Ramos (cell line): ENCODE measurements at regions not wholly inside any gene's neighbourhood (a gene's known extent, or its start where the extent isn't known, plus 50 kb on each side); places are given as distances from the start of the nearest gene placed in this dataset.

Experiments used
- in situ Hi-C: fragments of 300-500 bp; cut with MboI; formaldehyde crosslinking; loops from one replicate; pipeline ENCODE4 v1.14.3; 2022; ENCODE audit warnings: low sequenced_read_pairs; ENCODE audit not compliant: unreplicated experiment

DNA sequence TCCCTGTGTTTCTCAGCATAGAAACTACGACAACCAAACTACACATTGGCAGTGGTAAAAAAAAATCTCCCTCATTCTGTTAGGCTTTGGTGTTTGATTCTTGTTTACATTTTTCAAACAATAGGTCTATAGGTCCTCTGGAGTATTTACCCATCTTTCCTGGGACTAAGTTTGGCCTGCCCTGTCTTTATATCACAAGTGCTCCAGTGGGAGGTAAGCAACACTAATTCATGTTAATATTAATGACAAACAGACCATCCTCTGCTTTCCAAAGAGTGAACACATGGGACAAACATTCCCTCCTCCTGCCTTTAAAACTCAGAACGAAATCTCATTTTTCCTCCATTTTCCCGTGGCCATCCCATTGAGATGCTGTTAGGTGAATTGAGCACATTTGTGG, 514.1 kb upstream of the INTU start:
- in situ Hi-C loops = no loop called here

DNA sequence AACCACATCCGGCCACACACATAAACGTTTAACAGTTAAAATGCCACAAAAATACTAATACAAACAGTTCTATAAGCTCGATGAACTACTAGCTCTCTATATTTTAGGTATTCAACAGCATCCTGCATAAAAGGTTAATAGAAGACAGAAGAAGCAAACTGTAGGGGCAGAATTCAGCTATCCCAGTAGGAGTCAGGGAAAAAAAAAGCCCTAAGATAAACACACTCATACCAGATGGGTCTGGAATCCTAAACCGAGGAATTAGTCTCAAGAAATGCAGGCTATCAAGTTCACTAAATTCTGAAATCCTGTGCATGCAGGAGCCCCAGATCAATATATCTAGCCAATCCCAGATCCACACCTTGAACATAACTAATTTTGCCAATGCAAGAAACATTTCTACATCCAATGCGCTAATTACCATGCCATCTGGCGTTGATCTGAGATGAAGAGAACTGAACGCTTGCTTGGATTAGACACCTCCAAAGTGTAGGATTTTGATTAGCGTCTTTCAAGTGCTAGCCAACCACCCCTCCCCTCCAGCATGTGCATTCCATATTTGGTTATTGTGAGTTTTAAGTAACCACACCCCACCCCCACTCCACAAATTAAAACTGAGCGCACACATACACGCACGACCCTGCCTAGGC, 512.2 kb upstream of the INTU start:
- in situ Hi-C loops = no loop called here

- in situ Hi-C loops = no loop called here
These were observed 507.8 kb upstream of the INTU start for GRCh38 chr4:127124919-127125318.

GRCh38 chr4:127126718-127127117, 506.0 kb upstream of the INTU start:
- in situ Hi-C loops = no loop called here

- in situ Hi-C loops = no loop called here
These were observed 501.2 kb upstream of the INTU start for GRCh38 chr4:127131527-127131926.

- in situ Hi-C loops = no loop called here
These were observed 498.3 kb upstream of the INTU start for GRCh38 chr4:127134490-127134889.

GRCh38 chr4:127138586-127138985, 494.2 kb upstream of the INTU start:
- in situ Hi-C loops = no loop called here

GRCh38 chr4:127139788-127140286, 492.9 kb upstream of the INTU start:
- in situ Hi-C loops = no loop called here

DNA sequence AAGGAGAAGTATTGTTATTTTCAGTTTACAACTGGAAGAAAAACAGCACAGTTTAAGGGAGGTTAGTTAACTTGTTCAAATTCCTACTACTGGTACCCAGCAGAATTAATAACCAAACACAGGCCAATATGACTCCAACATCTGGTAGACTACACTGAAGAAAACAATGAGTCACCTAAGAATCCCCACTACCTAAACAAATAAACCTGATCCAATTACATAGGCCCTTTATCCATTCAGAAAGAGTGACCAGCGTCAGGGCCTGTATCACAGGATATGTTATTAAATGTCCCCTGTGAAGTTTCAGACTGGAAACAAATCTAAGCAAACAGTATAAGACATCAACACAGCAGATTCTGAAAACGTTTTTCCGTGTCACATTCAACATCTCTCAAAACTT, 492.5 kb upstream of the INTU start:
- in situ Hi-C loops = no loop called here

DNA sequence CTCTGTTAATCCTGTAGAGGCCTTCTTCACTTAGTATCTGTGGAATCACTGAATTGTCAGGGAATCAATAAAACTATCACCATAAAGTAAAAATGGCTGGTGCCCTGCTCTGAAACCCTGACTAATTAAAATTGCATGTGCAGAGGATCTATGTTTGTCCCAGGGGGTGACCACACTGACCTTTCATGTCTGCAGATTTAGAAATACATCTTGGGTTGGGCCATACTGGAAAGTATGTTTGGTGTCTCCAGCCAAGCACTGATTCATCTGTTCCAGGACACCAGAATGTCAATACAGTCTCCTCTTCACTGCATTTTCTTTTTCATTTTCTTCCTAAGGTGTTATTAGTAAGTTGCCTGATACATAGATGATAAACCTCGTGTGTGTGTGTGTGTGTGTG, 490.9 kb upstream of the INTU start:
- in situ Hi-C loops = no loop called here

- in situ Hi-C loops = no loop called here
These were observed 489.1 kb upstream of the INTU start for GRCh38 chr4:127143460-127144195.

GRCh38 chr4:127145006-127145540, 487.7 kb upstream of the INTU start:
- in situ Hi-C loops = no loop called here

- in situ Hi-C loops = no loop called here
These were observed 484.6 kb upstream of the INTU start for GRCh38 chr4:127148165-127148564.

DNA sequence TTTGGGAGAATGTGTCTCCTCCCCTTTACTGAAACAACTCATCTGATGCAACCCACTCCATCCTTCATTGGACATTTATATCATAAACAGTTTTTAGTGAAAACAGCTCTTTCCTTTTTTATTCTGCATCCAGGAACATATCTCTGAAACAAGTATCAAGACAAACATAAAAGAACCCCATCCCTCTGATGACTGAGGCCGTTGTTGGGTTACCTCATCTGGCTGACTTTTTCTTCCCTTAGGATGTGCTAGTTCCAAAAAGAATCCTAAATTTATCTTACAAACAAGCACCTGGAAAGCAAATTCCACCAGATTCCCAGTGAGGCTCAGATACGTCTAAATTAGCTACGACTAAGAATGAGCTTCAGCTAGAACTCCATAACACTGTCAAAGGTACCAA, 483.7 kb upstream of the INTU start:
- in situ Hi-C loops = no loop called here

DNA sequence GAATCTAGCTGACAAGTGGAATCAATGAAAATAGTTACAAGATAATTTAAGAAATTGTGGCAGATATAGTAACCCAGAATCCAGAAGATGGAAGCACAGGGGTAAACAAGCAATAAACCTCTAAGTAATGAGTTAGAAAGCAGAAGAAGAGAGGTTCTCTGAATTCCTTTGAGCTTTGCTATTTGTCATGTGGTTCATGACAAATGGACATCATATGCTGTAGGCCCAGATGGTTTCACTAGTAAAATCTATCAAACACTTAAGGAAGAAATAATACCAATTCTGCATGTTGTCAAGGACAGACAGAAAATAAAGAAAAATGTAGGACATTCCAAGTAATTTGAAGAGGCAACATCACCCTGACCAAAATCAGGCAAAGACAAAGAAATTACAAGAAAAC, 480.8 kb upstream of the INTU start:
- in situ Hi-C loops = no loop called here

DNA sequence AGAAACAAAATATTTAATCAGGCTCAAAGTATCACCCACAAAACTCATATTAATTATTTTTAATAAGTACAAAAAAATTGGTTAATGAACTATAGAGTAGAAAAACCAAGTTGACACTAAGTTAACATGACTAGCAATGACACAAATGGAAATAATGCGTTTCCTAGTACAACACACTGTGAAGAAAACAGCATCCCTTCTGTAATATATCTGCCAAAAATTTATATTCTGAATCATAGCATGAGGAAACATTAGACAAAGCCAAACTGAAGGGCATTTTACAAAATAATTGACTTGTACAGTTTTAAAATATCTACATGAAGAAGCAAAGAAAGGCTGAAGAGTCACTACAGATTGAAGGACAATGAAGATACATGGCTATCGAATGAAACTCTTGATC, 477.6 kb upstream of the INTU start:
- in situ Hi-C loops = no loop called here

DNA sequence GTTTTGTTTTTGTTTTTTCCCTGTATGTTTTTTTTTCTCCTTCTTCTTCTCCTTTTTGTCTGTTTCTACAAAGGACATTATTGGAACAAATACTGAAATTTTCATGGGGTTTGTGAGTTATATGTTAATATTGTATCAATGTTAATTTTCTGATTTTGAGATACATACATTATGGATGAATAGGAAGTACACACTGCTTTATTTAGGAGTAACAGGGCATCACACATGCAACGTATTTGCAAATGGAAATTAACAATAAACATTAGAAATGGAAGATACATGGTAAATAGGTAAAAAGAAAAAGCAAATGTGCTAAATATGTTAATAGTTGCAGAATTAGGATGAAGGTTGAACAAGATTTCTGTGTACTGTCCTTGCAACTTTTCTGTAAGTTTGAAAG, 477.2 kb upstream of the INTU start:
- in situ Hi-C loops = no loop called here

- in situ Hi-C loops = no loop called here
These were observed 470.0 kb upstream of the INTU start for GRCh38 chr4:127162741-127163140.

GRCh38 chr4:127165971-127166370, 466.8 kb upstream of the INTU start:
- in situ Hi-C loops = no loop called here

- in situ Hi-C loops = no loop called here
These were observed 458.6 kb upstream of the INTU start for GRCh38 chr4:127174201-127174600.

DNA sequence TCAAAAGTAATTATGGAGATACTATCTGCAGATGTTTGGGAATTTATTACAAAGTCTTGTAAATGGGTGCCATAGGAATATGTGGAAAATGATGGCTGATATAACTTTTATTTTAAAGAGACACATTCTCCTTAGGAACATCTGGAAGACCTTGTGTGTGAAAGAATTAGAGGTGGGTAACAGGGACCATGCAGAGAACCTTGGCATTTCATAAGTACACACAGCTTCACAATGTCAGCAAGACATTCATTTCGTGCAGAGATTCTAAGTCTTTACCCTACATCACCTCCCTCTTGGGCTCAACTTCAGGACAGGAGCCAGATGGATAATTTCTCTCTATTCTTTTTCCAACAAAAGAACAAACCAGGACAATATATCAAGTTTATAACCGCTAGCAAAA, 458.1 kb upstream of the INTU start:
- in situ Hi-C loops = no loop called here
